PFSK-1 (cell line): ENCODE measurements at regions not wholly inside any gene's neighbourhood (a gene's known extent, or its start where the extent isn't known, plus 50 kb on each side); places are given as distances from the start of the nearest gene placed in this dataset.

ENCODE experiments used
- FOXP2 ChIP-seq: optimal IDR thresholded peaks from 2 replicates; pipeline ENCODE3; 2011; ENCODE audit warnings: borderline replicate concordance, control low read depth, inconsistent platforms; ENCODE audit not compliant: insufficient read depth; ENCODE audit errors: extremely low read length, extremely low read depth
- POLR2AphosphoS5 ChIP-seq: IDR thresholded peaks from 2 replicates; pipeline ENCODE4 v1.6.1; 2012; ENCODE audit warnings: low read depth, mild to moderate bottlenecking, control low read depth, low read length, moderate library complexity
- SIN3A ChIP-seq: IDR thresholded peaks from 2 replicates; pipeline ENCODE4 v1.6.1; 2012; ENCODE audit warnings: mild to moderate bottlenecking, low read length, moderate library complexity, borderline replicate concordance; ENCODE audit not compliant: insufficient read depth
- TAF1 ChIP-seq: IDR thresholded peaks from 2 replicates; pipeline ENCODE4 v1.6.1; 2012; ENCODE audit warnings: low read length, control low read depth, borderline replicate concordance; ENCODE audit not compliant: insufficient read depth
- TF ChIP-seq, protein P1 (sequence below), 2 experiments: IDR thresholded peaks; 2 replicates each; pipeline versions ENCODE4 v1.6.1 to v1.8.0; 2011 to 2012; ENCODE audit warnings: low read depth in 2 of 2, low read length in 2 of 2, control low read depth in 1 of 2, inconsistent platforms in 1 of 2, mild to moderate bottlenecking in 1 of 2, moderate library complexity in 1 of 2; ENCODE audit not compliant: insufficient read depth in 1 of 2

DNA sequence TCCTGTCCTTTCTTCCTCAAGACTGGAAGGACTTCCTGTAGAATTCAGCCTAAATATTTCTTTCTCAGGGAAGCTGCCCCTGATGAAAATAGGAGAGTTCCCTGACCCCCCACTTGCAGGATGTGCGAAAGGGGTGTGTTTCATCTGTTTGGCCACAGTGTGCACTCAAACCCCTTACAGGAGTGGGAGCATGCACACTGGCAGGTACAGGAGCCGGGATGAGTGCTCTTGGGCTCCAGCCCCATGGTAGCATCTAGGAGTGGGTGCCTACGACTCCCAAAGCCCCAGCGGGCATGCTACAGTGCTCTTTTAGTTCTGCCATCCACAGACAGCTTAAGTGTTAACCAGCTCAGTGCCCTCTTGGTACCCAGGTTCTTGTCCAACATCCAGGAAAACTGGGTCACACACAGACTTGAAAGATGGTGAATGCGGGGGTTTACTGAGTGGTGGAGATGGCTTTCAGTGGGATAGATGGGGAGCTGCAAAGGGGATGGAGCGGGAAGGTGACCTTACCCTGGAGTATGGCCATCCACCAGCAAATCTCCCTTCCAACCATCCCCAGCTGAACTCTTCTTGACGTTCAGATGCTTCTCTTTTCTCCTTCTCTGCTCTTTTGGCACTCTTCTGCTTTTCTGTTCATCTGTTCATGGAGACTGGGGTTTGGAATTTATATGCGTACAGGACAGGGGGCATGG, 295.0 kb upstream of the NCKAP5 start:
- TF ChIP-seq SIN3A (no peak), POLR2AphosphoS5 (no peak), TAF1 (no peak), FOXP2 (no peak)
- TF ChIP-seq, protein P1, sequence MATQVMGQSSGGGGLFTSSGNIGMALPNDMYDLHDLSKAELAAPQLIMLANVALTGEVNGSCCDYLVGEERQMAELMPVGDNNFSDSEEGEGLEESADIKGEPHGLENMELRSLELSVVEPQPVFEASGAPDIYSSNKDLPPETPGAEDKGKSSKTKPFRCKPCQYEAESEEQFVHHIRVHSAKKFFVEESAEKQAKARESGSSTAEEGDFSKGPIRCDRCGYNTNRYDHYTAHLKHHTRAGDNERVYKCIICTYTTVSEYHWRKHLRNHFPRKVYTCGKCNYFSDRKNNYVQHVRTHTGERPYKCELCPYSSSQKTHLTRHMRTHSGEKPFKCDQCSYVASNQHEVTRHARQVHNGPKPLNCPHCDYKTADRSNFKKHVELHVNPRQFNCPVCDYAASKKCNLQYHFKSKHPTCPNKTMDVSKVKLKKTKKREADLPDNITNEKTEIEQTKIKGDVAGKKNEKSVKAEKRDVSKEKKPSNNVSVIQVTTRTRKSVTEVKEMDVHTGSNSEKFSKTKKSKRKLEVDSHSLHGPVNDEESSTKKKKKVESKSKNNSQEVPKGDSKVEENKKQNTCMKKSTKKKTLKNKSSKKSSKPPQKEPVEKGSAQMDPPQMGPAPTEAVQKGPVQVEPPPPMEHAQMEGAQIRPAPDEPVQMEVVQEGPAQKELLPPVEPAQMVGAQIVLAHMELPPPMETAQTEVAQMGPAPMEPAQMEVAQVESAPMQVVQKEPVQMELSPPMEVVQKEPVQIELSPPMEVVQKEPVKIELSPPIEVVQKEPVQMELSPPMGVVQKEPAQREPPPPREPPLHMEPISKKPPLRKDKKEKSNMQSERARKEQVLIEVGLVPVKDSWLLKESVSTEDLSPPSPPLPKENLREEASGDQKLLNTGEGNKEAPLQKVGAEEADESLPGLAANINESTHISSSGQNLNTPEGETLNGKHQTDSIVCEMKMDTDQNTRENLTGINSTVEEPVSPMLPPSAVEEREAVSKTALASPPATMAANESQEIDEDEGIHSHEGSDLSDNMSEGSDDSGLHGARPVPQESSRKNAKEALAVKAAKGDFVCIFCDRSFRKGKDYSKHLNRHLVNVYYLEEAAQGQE (IDR thresholded peaks at IDR 0.05; ENCODE audit: insufficient read depth in 1 of 2, low read depth in 2 of 2, low read length in 2 of 2): no peak

DNA sequence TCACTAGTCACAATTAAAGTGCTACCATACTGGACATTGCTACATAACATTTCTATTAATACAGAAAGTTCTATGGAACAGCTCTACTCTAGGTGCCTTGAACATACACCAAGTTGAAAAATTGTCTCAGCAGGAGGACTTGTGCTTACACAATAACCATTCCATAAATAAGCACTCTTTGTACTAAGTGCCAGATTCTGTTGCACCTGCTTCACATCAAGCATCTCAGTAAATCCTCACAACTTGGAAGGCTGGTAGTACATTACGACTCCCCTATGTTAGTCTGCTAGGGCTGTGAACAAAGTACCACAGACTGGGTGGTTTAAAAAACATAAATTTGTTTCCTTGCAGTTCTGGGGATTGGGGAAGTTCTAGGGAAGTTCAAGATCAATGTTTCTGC, 296.9 kb upstream of the NCKAP5 start:
- TF ChIP-seq FOXP2 (no peak), TAF1 (no peak), SIN3A (no peak), POLR2AphosphoS5 (no peak)
- TF ChIP-seq, protein P1 (IDR thresholded peaks at IDR 0.05; ENCODE audit: insufficient read depth in 1 of 2, low read depth in 2 of 2, low read length in 2 of 2): no peak

DNA sequence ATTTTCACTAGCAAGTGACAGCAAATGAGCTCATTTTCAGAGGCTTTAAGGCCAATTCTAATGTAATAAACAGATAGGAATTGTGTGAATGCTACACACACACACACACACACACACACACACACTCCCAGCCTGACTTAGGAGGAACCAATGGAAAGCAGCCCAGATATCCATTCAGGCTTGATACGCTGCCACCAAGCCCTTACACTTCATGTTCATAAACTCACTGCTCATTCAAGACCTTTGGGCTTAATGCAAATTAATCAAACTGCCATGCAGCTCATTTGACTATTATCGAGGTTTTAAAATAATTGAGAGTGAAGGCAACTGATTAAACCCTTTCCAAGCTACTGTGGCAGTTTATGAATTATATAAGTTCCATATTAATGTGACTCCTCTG, 298.9 kb upstream of the NCKAP5 start:
- TF ChIP-seq FOXP2 (no peak), TAF1 (no peak), SIN3A (no peak), POLR2AphosphoS5 (no peak)
- TF ChIP-seq, protein P1 (IDR thresholded peaks at IDR 0.05; ENCODE audit: insufficient read depth in 1 of 2, low read depth in 2 of 2, low read length in 2 of 2): no peak

DNA sequence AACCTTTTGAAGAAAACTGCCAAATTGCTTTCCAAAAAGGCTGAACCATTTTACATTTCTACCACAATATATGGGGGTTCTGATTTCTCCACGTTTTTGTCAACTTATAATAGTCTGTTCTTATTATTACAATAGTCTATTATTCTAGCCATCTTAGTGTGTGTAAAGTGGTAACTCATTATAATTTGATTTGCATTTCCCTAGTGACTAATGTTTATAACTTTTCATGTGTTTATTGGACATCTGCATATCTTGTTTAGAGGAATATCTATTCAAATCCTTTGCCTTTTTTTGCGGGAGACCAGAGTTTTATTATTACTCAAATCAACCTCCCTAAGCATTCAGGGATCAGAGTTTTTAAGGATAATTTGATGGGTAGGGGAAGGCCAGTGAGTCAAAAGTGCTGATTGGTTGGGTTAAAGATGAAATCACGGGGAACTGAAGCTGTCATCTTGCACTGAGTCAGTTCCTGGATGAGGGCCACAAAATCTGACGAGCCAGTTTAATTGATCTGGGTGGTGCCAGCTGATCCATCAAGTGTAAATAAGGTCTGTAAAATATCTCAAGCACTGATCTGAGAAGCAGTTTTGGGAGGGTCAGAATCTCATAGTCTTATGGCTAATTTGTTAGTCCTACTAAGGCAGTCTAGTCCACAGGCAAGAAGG, 303.4 kb upstream of the NCKAP5 start:
- no peak for TF ChIP-seq FOXP2
- no peak for TF ChIP-seq TAF1
- TF ChIP-seq, protein P1 (IDR thresholded peaks at IDR 0.05; ENCODE audit: insufficient read depth in 1 of 2, low read depth in 2 of 2, low read length in 2 of 2): no peak
- no peak for TF ChIP-seq SIN3A
- no peak for TF ChIP-seq POLR2AphosphoS5
